Spleen (tissue), 7 donors: ENCODE measurements at regions not wholly inside any gene's neighbourhood (a gene's known extent, or its start where the extent isn't known, plus 50 kb on each side); places are given as distances from the start of the nearest gene placed in this dataset.

Source experiments
- CTCF ChIP-seq, 11 experiments: fragments of 200-600 bp in 7 of 11; fragments of 450-650 bp in 4 of 11; sonication (generic) in 4 of 11; IDR thresholded peaks in 8 of 11; conservative IDR thresholded peaks in 3 of 11; 1 replicate in 7 of 11; 2 replicates in 4 of 11; pipeline versions ENCODE4 v1.4.0 to v1.8.0; 2016 to 2021; ENCODE audit warnings: antibody characterized with exemption in 11 of 11, inconsistent platforms in 4 of 11, mild to moderate bottlenecking in 1 of 11
- POLR2AphosphoS5 ChIP-seq, 3 donors: sonication (generic); formaldehyde crosslinking; IDR thresholded peaks; one replicate each; pipeline ENCODE4 v1.5.1; 2017; ENCODE audit warnings: antibody characterized with exemption in 3 of 3
- donor health status: DM: no; HTN: no; CAD: no; lungs with moderate emphysema.
- donor health status: DM: no; HTN: no; CAD: no.
- donor health status: DM: no; HTN: no; CAD: no.

GRCh38 chr12:85424581-85425348, 144.7 kb downstream of the ALX1 start:
- TF ChIP-seq CTCF (IDR thresholded peaks at IDR 0.05 in 8 of 11, conservative IDR thresholded peaks at IDR 0.05 in 3 of 11) (no peak), POLR2AphosphoS5 (IDR thresholded peaks at IDR 0.05) (no peak)
